Fibroblast of pulmonary artery (primary cell): ENCODE measurements at regions not wholly inside any gene's neighbourhood (a gene's known extent, or its start where the extent isn't known, plus 50 kb on each side); places are given as distances from the start of the nearest gene placed in this dataset.

ENCODE experiments used
- DNase-seq: peaks from one replicate; pipeline ENCODE4 v3.0.0-alpha.2; 2010; ENCODE audit warnings: low read depth
- H3K4me3 ChIP-seq: replicated peaks from 2 replicates; pipeline ENCODE4 v1.5.1; 2011; ENCODE audit warnings: low read depth, mild to moderate bottlenecking, control low read depth, low read length, moderate library complexity
- TF ChIP-seq, protein P1 (sequence below): IDR thresholded peaks from 2 replicates; pipeline ENCODE4 v1.5.1; 2011; ENCODE audit warnings: mild to moderate bottlenecking, control low read depth, low read length, inconsistent platforms; ENCODE audit errors: missing control alignments

DNA sequence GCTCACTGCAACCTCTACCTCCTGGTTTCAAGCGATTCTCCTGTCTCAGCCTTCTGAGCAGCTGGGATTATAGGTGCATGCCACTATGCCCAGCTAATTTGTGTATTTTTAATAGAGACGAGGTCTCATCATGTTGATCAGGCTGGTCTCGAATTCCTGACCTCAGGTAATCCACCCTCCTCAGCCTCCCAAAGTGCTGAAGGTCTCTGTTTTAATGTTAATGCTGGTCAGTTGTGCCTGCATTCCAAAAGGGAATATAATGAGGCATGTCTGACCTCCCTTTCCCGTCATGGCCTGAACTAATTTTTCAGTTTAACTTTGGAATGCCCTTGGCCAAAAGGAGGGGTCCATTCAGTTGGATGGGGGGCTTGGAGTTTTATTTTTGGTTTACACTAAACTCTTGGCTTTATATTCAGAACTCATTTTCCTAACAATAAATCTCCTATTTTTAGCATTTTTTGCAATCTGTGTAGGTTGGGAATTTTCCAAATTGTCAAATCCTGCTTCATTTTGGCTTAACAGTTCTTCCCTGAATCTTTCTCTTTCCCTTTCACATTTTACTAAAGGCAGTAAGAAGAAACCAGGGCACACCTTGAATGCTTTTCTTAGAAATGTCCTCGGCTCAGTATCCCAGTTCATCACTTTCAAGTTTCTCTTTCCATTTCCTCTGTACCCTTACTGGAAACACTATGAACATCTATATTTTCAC lies 1175.5 kb downstream of the MAT2B start:
- no peak for DNase-seq
- no peak overlapping the region for H3K4me3 ChIP-seq
- TF ChIP-seq, protein P1, sequence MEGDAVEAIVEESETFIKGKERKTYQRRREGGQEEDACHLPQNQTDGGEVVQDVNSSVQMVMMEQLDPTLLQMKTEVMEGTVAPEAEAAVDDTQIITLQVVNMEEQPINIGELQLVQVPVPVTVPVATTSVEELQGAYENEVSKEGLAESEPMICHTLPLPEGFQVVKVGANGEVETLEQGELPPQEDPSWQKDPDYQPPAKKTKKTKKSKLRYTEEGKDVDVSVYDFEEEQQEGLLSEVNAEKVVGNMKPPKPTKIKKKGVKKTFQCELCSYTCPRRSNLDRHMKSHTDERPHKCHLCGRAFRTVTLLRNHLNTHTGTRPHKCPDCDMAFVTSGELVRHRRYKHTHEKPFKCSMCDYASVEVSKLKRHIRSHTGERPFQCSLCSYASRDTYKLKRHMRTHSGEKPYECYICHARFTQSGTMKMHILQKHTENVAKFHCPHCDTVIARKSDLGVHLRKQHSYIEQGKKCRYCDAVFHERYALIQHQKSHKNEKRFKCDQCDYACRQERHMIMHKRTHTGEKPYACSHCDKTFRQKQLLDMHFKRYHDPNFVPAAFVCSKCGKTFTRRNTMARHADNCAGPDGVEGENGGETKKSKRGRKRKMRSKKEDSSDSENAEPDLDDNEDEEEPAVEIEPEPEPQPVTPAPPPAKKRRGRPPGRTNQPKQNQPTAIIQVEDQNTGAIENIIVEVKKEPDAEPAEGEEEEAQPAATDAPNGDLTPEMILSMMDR = no peak

GRCh38 chr5:164687391-164687790 lies 1182.0 kb downstream of the MAT2B start:
- no peak overlapping the region for H3K4me3 ChIP-seq
- TF ChIP-seq, protein P1 = no peak
- DNase-seq = no peak

DNA sequence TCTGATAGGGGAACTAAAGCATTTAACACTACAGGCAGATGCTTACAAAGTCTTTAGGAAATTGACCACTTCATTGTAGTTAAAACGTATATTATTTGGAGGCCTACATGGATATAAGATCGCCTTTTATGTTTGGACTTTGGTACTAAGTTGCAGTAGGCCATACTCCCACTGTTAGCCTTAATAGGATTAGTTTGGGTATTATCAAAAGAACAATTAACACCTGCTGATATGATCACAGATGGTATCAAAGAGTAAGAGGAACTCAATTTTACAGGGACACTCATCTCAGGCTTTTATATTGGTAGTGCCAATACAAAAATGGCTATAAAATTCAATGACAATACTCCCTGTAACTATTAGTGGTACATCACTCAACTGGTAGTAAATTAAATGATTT lies 1183.0 kb downstream of the MAT2B start:
- no peak overlapping the region for H3K4me3 ChIP-seq
- DNase-seq = no peak
- TF ChIP-seq, protein P1 = no peak

DNA sequence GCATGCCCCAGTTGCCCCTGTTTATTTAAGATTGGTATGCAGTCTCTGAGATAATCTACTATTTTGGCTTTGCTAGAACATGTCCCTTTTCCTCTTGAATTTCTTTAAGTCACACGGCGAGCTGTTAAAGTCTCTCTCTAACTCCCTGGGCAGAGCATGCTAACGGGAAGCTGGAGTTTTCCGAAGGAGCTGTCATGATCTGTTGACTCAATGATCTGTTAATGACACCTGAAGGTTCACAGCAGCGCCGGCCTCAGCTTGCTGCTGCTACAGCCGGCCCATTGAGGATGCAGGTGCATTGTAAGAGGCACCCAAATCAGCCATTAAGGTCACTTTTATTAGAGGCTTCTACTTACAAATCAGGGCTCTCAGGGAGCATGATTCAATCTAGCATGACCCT lies 1203.4 kb downstream of the MAT2B start:
- DNase-seq = no peak
- TF ChIP-seq, protein P1 = no peak
- H3K4me3 ChIP-seq = no peak overlapping the region

DNA sequence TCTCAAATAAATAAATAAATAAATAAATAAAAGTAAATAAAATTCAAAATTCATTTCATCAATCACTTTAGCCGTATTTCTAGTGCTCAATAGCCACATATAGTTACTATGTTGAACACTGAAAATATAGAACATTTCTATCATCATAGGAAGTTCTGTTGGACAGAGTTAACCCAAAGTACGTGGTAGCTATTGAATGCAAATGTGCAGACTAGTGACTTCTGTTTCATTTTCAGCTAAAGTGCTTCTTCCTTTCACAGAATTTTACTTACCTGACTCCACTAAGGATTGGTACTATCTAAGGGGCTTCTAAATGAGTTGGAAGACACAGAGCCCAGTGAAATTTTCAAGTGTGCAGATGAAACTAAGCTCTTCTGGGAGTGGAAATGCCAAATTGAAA lies 1208.3 kb downstream of the MAT2B start:
- TF ChIP-seq, protein P1 = no peak
- no peak for DNase-seq
- H3K4me3 ChIP-seq = no peak overlapping the region

GRCh38 chr5:164721116-164721515 lies 1215.7 kb downstream of the MAT2B start:
- TF ChIP-seq, protein P1 = no peak
- DNase-seq = no peak
- no peak overlapping the region for H3K4me3 ChIP-seq

DNA sequence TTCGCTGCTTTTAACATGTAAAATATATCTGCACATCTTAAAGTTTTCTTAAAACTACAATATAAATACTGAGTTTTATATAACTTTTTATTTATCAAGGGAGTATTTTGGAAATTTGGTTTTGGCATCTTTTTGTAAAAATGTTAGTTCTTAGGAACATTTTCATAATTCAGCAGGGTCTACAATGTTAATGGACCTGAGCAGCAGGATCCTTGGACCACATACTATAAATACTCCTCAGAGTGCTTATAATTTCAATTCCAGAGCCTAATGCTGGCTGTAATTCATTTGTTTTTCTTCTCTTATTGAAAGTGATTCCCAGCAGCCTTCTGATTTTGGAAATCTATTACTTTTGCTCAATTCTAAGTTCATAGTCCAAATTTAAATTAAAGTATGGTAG lies 1216.2 kb downstream of the MAT2B start:
- no peak overlapping the region for H3K4me3 ChIP-seq
- TF ChIP-seq, protein P1 = no peak
- DNase-seq = no peak
